ENCODE measurements at regions not wholly inside any gene's neighbourhood (a gene's known extent, or its start where the extent isn't known, plus 50 kb on each side); places are given as distances from the start of the nearest gene placed in this dataset.

GRCh38 chr12:89181271-89181920 is 170.9 kb downstream of the DUSP6 start:
- DNase-seq: no peak

GRCh38 chr12:89180496-89180895 is 171.8 kb downstream of the DUSP6 start:
- no peak for DNase-seq

- DNase-seq: no peak
These were observed 172.3 kb downstream of the DUSP6 start for GRCh38 chr12:89179983-89180382.

DNA sequence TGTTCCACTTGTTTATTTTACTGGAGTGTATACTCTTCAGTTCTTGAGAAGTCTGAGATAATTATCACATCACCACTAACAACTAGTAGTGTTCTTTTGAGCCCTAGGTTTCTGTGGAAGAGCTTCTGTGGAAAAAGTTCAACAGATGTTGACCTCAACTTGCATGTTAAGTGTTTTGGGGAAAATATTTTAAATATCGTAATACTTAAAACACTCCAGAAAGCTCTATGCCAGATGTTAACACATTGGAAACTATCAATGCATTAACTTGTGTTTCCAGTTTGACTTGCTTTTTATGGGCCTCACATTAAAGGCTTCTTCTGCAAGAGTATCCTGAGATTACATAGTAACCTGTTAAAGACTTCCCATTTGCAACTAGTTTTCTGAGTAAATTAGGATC is 173.1 kb downstream of the DUSP6 start:
- no peak for DNase-seq

DNA sequence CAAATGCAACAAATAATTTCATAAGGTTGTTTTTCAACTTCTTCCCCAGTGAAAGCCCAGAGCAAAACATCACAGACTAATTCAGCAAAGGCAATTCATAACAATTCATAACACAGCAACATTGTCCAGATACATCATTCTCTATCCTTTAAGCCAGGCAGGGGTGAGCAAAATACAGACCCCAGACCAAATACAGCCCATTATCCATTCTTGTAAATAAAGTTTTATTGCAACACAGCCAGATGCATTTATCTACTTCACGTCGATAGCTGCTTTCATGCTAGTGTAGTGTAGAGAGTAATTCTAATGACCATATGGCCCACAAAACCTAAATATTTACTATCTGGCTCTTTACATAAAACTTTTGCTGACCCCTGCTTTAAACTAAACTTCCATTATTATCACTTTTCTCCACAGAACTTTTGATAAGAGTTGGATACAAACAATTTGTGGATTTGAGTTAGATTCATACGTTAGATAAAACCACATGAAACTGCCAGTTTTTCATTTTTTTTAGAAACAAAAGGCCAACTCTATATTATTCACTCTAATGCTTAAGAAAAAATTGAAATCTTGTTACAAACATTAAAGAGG is 174.4 kb downstream of the DUSP6 start:
- DNase-seq: no peak

DNA sequence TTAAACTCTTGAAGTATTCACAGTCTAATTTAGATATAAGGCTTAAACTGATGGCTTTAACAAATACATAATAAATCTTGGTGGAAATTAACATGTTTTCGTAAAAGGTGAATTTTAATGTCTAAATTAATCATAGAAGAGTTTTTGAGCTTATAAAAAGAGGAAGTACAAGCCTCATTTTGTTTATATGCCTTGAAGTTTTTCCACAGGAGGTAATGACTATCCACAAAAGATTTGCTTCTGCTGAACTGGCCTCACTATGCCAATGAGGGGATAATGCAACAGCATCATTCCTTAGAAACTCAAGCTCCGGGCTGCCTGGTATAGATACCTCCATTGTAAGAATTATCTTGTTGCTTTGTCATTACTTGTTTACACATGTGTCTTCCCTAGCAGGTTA is 175.6 kb downstream of the DUSP6 start:
- no peak for DNase-seq

GRCh38 chr12:89173678-89174077 is 178.6 kb downstream of the DUSP6 start:
- no peak for DNase-seq

- DNase-seq: no peak
These were observed 179.2 kb downstream of the DUSP6 start for GRCh38 chr12:89173096-89173495.

GRCh38 chr12:89172224-89172623 is 180.1 kb downstream of the DUSP6 start:
- no peak for DNase-seq

GRCh38 chr12:89169321-89169720 is 183.0 kb downstream of the DUSP6 start:
- no peak for DNase-seq

DNA sequence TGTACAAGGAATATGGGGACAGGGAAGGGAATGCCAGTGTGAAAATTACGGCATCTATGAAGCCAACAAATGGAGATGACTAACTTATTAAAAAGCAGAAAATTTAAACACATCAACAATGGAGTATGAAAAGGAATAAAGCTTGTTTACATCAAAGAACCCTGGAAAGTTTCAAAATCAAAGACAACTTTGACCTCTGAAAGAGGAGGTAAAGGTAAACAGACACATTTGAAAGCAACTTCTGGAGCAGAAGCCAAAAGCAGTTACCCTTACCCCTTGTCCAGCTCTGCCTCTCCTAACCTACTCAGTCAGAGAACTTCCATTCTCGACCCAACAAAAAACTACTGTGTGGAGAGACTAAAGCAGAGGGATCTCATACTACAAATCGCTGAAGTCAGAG is 184.3 kb downstream of the DUSP6 start:
- DNase-seq: no peak

DNA sequence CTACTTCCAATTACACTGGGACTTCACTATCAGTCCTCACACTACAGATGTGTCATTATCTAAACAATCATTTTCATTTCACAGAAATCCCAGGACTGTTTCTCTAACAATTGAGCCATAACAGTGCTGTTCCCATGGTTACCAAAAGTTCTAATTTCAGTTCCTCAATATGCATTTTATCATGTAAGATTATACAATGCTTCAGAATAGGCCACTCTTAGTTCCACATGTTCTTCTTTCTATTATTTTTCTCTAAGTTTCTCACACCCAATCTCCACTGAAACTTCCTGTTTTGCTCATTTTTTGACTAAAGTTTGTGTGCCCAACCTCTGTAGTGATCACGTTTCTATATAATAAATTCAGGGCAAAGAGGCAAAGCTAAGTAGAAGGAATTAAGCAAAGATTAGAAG is 185.8 kb downstream of the DUSP6 start:
- DNase-seq: peak; percentile 78

- no peak for DNase-seq
These were observed 186.2 kb downstream of the DUSP6 start for GRCh38 chr12:89166121-89166520.

GRCh38 chr12:89165703-89166102 is 186.6 kb downstream of the DUSP6 start:
- no peak for DNase-seq

DNA sequence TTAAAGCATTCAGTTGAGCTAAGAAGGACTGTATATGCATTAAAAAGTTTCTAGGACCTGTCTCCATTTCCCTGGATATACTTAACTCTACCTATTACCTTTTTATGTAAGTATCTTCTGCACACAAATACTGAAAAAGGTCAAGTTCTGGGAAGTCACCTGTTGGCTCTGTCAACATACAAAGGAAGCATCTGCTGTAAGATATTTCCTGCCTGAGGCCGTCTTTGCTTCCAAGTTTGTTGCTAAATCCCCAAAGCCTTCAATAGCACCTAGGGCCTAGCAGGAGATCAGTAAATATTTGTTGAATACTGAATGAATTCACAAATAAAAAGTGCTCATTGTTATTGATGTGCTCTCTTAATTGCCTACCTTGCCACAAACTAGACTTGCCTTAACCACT is 188.4 kb downstream of the DUSP6 start:
- DNase-seq: no peak

GRCh38 chr12:89162589-89163261 is 189.6 kb downstream of the DUSP6 start:
- peak; percentile 99 for DNase-seq

GRCh38 chr12:89161557-89161956 is 190.7 kb downstream of the DUSP6 start:
- DNase-seq: no peak

- DNase-seq: peak; percentile 88
These were observed 191.6 kb downstream of the DUSP6 start for GRCh38 chr12:89160716-89161123.

DNA sequence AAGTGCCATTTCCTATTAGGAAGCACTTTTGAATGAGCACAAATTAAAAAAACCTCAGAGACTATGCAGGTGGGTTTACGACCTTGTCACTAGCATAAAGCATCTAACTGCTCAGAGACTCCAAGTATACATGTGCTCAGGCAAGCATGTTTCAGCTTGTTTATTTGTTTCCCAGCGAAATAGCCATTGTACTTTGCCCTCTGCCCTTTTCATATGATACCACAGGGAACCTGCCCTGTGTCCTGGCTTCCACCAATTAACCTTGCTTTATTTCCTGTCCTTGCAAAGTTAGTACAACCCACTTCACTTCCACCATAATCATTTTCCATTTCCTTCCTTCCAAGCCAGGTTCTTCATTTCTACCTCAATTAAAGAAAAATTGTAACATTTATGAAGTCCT is 194.9 kb downstream of the DUSP6 start:
- DNase-seq: no peak

DNA sequence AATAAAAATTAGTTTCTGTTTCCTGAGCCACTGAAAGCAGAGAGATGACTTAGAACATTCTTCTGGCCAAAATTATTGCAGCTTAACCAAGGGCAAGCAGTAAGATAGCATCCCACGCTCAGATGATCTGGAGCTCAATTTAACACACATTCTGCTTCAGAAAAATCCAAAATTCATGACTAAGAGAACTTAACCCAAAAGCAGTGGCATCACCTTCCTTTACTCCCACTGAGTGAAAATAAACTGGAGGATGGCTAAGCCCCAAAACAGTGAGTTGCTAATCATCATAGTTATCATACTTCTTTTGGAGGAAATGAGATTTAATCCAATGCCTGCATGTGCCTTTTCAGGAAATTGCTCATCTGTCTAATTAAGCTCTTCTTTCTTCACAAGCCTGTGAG is 195.4 kb downstream of the DUSP6 start:
- DNase-seq: no peak

DNA sequence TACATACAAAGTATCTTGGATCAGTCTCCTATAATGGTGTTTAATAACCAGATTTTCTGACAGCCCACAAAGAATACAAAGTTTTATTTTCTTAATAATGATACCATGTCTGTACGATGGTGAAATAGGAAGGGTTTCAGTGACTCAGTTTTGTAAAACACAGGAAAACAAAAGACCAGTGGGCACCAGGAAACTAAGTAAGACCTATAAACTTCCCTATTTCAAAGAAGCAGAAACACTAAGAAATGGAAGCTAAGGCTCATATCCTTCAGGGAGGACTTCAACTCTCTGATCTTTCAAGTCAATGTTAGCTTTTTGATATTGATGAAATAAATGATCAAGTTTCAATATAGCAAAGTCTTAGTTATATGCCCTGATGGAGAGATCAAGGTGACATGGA is 196.0 kb downstream of the DUSP6 start:
- peak; percentile 33 for DNase-seq

DNA sequence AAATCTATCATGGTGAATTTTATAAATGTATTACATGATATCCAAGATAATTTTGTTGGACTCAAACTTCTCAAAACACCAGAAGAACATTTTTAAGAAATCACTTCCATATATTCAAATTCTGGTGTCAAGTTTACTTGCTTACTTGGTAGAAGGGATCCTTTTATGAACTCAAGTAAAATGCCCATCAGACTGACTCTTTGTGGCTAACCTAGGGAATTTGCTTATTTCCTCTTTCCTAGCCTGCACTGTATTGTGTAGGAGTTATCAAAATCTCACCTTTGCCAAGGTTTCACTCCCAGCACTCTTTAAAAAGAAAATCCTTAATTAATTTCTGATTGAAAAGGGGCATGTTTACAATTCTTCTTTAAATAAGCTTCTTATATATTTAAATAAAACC is 196.5 kb downstream of the DUSP6 start:
- DNase-seq: no peak

DNA sequence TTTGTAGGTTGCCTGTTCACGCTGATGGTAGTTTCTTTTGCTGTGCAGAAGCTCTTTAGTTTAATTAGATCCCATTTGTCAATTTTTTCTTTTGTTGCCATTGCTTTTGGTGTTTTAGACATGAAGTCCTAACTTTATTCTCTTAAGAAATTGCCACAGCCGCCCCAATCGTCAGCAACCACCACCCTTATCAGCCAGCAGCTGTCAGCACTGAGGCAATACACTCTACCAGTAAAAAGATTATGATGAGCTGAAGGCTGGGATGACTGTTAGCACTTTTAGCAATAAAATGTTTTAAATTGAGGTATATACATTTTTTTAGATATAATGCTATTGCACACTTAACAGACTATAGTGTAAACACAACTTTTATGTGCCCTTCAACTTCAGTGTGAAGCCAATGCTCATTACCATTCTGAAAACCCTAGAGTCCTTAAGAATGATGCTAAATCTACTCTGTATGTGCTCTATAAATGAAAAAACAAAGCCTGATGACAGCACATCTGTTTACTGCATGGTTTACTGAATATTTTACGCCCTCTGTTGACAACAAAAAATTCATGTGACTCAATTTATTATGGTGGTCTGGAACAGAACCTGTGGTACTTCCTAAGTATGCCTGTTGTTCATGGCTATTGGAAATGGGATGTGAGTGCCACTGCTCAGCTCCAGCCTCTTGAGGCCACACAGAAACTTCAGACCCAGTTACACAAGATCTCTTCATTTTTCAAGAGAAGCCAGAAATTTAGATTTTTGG is 197.4 kb downstream of the DUSP6 start:
- DNase-seq: no peak

- no peak for DNase-seq
These were observed 199.0 kb downstream of the DUSP6 start for GRCh38 chr12:89153341-89153740.
